Epithelial cell of esophagus (primary cell): ENCODE measurements at regions not wholly inside any gene's neighbourhood (a gene's known extent, or its start where the extent isn't known, plus 50 kb on each side); places are given as distances from the start of the nearest gene placed in this dataset.
A peak's percentile ranks its signal among the peaks of the same experiment; 100 is the strongest.

Experiments used
- DNase-seq: peaks from one replicate; pipeline ENCODE4 v3.0.0; 2010; ENCODE audit warnings: low read depth
- H3K4me3 ChIP-seq: 2 replicates; pipeline ENCODE4 v1.5.1; 2011; ENCODE audit warnings: mild to moderate bottlenecking, low read length, control low read depth
- TF ChIP-seq, protein P1 (sequence below): IDR thresholded peaks from 2 replicates; pipeline ENCODE4 v1.5.1; 2011; ENCODE audit warnings: low read depth, mild to moderate bottlenecking, low read length, control low read depth, inconsistent platforms; ENCODE audit not compliant: insufficient read depth; ENCODE audit errors: missing control alignments

DNA sequence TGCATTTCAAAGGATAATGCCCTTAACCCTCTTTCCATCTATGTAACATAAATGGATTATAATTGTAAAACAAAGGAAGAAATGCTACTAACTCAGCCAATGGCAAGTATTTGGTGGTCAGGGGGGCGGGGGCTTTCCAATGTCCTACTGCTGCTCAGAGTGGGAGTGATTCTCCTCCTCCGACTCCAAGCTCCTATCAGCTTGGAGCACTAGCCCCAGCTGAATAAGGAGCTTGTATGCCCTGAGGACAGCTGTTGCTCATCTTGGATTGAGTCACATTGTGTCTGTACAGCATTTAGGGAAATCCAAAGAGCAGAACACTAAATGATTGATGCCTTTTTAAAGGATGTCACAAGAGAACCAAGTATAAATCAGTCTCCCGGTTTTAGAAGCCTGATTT is 105.6 kb upstream of the ZNF521 start:
- DNase-seq, result peak; percentile 39
- TF ChIP-seq, protein P1, sequence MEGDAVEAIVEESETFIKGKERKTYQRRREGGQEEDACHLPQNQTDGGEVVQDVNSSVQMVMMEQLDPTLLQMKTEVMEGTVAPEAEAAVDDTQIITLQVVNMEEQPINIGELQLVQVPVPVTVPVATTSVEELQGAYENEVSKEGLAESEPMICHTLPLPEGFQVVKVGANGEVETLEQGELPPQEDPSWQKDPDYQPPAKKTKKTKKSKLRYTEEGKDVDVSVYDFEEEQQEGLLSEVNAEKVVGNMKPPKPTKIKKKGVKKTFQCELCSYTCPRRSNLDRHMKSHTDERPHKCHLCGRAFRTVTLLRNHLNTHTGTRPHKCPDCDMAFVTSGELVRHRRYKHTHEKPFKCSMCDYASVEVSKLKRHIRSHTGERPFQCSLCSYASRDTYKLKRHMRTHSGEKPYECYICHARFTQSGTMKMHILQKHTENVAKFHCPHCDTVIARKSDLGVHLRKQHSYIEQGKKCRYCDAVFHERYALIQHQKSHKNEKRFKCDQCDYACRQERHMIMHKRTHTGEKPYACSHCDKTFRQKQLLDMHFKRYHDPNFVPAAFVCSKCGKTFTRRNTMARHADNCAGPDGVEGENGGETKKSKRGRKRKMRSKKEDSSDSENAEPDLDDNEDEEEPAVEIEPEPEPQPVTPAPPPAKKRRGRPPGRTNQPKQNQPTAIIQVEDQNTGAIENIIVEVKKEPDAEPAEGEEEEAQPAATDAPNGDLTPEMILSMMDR, result no peak
- no peak overlapping the region for H3K4me3 ChIP-seq

DNA sequence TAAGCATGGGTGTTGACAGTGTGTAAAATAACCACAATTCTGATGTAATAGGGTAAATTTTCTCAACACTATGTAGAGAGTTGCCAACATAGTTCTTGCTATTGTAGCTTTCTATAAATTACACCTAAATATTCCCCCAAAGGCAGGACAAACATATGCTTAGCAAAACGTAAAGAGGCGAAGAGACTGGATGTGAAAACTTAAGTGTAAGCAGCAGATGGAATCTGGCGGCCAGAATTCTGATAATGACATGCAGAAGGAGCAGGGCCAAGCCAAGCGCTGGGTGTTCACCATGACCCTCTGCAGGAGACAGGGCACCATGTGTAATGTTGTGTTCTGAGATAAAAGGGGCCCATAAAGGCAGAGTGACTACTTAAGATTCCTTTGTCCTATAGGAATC is 105.2 kb upstream of the ZNF521 start:
- TF ChIP-seq, protein P1, result no peak
- H3K4me3 ChIP-seq, result no peak overlapping the region
- DNase-seq, result no peak

DNA sequence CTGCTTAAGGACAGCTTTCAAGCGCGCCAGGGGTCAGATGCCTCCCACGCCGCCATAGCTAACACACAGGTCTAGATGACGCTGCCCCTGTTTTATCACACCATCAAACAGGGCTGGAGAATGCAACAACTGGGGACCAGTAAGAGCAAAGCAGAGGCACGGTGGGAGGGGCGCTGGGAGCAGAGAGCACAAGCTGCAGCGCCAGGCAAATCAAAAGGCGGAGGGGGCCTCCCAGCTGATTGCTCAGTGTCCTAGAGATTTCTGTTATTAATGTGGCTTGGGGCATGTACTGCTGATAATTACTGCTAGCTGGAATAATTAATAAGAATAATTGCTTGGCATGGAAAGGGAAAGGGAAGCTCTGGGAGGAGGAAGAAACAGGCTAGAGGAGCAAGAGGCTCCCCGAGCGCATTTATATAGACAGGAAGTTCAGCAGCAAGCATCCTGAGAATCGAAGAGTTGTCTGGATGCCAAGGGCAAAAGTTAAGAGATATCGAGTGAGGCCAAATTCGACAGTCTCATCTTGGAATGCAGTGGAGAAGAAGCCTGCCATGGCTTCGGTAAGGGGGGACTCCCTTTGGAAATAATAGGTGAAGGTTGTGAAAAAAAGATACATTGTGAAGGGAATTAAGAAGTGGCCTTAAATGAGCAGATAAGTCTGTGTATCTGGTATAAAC is 104.5 kb upstream of the ZNF521 start:
- TF ChIP-seq, protein P1, result no peak

DNA sequence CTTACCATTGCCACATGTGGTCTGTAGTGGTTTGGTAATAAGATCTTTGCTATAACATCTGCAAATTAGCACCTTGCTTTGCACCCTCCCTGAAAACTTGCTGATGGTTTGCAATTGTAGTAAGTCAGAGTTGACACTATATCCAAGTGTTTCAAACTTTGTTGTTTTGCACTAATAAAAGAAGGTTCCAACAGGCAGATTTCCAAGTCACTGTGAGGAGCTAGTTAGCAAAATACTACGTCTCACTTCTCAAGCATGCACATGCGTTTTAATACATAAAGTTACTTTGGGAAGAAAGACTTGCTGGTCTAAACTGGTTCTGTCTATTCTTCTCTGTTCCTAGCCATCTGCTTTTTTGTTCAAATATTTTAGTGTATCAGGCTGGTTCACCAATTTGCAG is 103.7 kb upstream of the ZNF521 start:
- no peak for DNase-seq
- TF ChIP-seq, protein P1, result no peak
- no peak overlapping the region for H3K4me3 ChIP-seq

More for the DNA sequence above, 104.5 kb upstream of the ZNF521 start:
- H3K4me3 ChIP-seq, result no peak overlapping the region
- DNase-seq, result no peak

DNA sequence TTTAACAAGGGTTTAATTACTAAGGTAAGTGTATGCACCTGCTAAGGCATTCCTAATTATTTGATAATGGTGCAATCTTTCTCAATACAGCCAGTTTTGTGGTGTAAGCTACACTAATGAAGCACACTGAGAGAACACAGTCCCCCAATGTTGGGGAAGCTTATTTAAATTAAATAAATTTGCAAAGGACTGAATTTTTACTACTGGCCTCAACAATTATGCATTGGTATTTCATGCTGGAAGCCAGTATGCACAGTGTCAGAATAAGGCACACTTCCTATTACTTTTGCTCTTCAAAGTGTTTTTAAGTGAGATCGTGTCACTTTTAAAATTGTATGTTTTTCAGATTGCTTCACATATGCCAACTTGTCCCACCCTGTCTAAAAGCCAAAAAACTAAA is 103.2 kb upstream of the ZNF521 start:
- no peak for DNase-seq
- TF ChIP-seq, protein P1, result no peak
- H3K4me3 ChIP-seq, result no peak overlapping the region

DNA sequence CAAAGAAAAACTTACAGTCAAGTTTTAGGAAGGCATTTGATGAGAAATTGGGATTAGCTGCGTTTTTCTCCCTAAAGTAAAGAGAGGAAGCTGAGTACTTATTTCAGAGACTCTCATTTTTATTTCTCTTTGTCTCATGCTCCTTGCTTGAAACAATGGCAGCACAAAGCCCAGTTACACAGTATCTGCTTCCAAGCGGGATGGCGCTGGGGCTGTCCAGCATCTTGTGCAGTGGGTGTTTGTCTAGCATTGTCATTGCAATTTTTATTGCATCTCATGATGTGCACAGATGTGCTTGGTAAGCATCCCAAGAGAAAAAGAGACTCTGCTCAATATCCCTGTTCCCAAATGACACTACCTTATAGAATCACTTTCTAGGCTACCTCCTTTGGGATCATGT is 102.8 kb upstream of the ZNF521 start:
- no peak for DNase-seq
- H3K4me3 ChIP-seq, result no peak overlapping the region

More for the DNA sequence above, 102.8 kb upstream of the ZNF521 start:
- TF ChIP-seq, protein P1, result no peak
